ENCODE measurements at regions not wholly inside any gene's neighbourhood (a gene's known extent, or its start where the extent isn't known, plus 50 kb on each side); places are given as distances from the start of the nearest gene placed in this dataset.

DNA sequence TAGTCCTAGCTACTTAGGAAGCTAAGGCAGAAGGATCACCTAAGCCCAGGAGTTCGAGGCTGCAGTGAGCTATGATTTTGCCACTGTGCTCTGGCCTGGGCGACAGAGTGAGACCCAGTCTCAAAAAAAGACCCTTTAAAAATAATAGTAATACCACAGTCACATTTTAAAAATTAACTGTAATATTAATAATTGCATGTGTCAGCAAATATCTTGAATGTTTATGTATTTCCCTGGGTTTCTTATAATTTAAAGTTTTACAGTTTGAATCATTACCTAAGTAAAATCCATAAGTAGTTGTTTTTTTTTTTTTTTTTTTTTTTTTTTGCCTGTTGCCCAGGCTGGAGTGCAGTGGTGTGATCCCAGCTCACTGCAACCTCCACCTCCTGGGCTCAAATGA lies 69.2 kb downstream of the LYZL2 start:
- Histone ChIP-seq H3K36me3 (no peaks in the 10 kb centered on the region), H3K9me3 (no peaks in the 10 kb centered on the region), H3K4me1 (no peaks in the 10 kb centered on the region), H3K4me3 (replicated peaks in 1 of 3) (no peak overlapping the region), H3K27me3 (no peaks in the 10 kb centered on the region), H3K27ac (no peak overlapping the region)
- intact Hi-C loops (cut with DNase I) = no loop called here
- WGBS, 2 donors = 92 to 95% methylated on average over 2 of the region's 2 CpGs
- TF ChIP-seq, protein P1, sequence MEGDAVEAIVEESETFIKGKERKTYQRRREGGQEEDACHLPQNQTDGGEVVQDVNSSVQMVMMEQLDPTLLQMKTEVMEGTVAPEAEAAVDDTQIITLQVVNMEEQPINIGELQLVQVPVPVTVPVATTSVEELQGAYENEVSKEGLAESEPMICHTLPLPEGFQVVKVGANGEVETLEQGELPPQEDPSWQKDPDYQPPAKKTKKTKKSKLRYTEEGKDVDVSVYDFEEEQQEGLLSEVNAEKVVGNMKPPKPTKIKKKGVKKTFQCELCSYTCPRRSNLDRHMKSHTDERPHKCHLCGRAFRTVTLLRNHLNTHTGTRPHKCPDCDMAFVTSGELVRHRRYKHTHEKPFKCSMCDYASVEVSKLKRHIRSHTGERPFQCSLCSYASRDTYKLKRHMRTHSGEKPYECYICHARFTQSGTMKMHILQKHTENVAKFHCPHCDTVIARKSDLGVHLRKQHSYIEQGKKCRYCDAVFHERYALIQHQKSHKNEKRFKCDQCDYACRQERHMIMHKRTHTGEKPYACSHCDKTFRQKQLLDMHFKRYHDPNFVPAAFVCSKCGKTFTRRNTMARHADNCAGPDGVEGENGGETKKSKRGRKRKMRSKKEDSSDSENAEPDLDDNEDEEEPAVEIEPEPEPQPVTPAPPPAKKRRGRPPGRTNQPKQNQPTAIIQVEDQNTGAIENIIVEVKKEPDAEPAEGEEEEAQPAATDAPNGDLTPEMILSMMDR (IDR thresholded peaks at IDR 0.05) = no peak
- no peak for TF ChIP-seq POLR2A (IDR thresholded peaks at IDR 0.05)
- DNase-seq = no peak

DNA sequence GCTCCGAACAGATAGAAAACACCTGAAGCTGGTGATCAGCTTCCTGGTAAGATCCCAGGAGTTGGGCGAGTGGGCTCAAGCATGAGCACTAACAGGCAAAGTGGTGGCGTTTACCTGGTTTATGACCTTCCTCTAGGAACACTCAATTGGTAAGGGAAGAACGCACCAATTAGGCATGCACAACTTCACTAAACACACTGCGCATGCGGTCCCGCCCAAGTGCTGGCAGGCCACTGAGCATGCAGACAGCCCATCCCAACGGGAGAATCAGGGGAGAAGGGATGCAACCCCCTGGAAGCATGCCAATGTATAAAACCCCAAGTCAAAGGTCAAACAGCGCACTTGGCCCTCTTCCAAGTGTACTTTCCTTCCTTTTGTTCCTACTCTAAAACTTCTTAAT lies 70.4 kb downstream of the LYZL2 start:
- no peaks in the 10 kb centered on the region for H3K27me3 ChIP-seq

DNA sequence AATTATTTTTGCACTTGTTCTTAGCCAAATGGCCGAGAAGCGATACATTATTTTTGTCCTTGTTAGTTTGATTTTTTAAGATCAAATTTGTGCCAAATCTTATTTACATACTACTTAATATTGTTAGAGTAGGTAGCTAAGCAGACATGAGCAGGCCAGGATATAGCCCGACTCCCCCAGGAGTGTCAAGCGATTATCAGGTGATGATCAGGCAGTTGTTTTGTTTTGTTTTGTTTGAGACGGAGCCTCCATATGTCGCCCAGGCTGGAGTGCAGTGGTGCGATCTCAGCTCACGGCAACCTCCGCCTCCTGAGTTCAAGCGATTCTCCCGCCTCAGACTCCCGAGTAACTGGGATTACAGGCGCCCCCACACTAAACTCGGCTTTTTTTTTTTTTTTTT lies 71.1 kb downstream of the LYZL2 start:
- intact Hi-C loops (cut with DNase I) = no loop called here
- H3K36me3 ChIP-seq = no peaks in the 10 kb centered on the region
- no peak for TF ChIP-seq POLR2A (IDR thresholded peaks at IDR 0.05)
- TF ChIP-seq, protein P1 (IDR thresholded peaks at IDR 0.05) = no peak
- 83 to 94% methylated on average over 14 of the region's 14 CpGs for WGBS, 2 donors
- H3K27me3 ChIP-seq = no peaks in the 10 kb centered on the region
- no peaks in the 10 kb centered on the region for H3K9me3 ChIP-seq
- no peak overlapping the region for H3K4me3 ChIP-seq (replicated peaks in 1 of 3)
- no peak overlapping the region for H3K27ac ChIP-seq
- no peak for DNase-seq
- H3K4me1 ChIP-seq = peaks cover 9% of the 10 kb centered on the region in 2 donors

More for the DNA sequence above, 70.4 kb downstream of the LYZL2 start:
- Histone ChIP-seq H3K27ac (no peak overlapping the region), H3K4me3 (replicated peaks in 1 of 3) (no peak overlapping the region), H3K4me1 (peaks cover 1 to 5% of the 10 kb centered on the region in 2 donors), H3K9me3 (no peaks in the 10 kb centered on the region), H3K36me3 (no peaks in the 10 kb centered on the region)
- TF ChIP-seq, protein P1 (IDR thresholded peaks at IDR 0.05) = no peak
- TF ChIP-seq POLR2A (IDR thresholded peaks at IDR 0.05) = no peak
- 77 to 93% methylated on average over 9 of the region's 9 CpGs for WGBS, 2 donors
- no peak for DNase-seq
- intact Hi-C loops (cut with DNase I) = no loop called here

GRCh38 chr10:30557884-30558283 lies 71.7 kb downstream of the LYZL2 start:
- H3K36me3 ChIP-seq = no peaks in the 10 kb centered on the region
- no peaks in the 10 kb centered on the region for H3K27me3 ChIP-seq
- no peak overlapping the region for H3K27ac ChIP-seq
- TF ChIP-seq POLR2A (IDR thresholded peaks at IDR 0.05) = no peak
- TF ChIP-seq, protein P1 (IDR thresholded peaks at IDR 0.05) = no peak
- no peak overlapping the region for H3K4me3 ChIP-seq (replicated peaks in 1 of 3)
- H3K4me1 ChIP-seq = peaks cover 14% of the 10 kb centered on the region in 2 donors
- intact Hi-C loops (cut with DNase I) = no loop called here
- 72 to 89% methylated on average over 8 of the region's 8 CpGs for WGBS, 2 donors
- DNase-seq = no peak
- no peaks in the 10 kb centered on the region for H3K9me3 ChIP-seq

GRCh38 chr10:30556189-30556588 lies 73.4 kb downstream of the LYZL2 start:
- 89 to 95% methylated on average over 1 of the region's 1 CpG for WGBS, 2 donors
- Histone ChIP-seq H3K36me3 (no peaks in the 10 kb centered on the region), H3K4me1 (peaks cover 14 to 15% of the 10 kb centered on the region in 2 donors), H3K27me3 (no peaks in the 10 kb centered on the region), H3K27ac (no peak overlapping the region), H3K4me3 (replicated peaks in 1 of 3) (no peak overlapping the region), H3K9me3 (no peaks in the 10 kb centered on the region)
- DNase-seq = no peak
- TF ChIP-seq, protein P1 (IDR thresholded peaks at IDR 0.05) = no peak
- TF ChIP-seq POLR2A (IDR thresholded peaks at IDR 0.05) = no peak
- intact Hi-C loops (cut with DNase I) = no loop called here
